ENCODE measurements at regions not wholly inside any gene's neighbourhood (a gene's known extent, or its start where the extent isn't known, plus 50 kb on each side); places are given as distances from the start of the nearest gene placed in this dataset.
"Not testable (repeated sequence)": the region's sequence is repeated elsewhere in the genome, so short reads cannot be mapped to it uniquely, and the experiment has no call there.

- Histone ChIP-seq H3K36me3 (ENCODE audit: control insufficient read depth, insufficient read depth, low read length) (no peaks in the 10 kb centered on the region), H3K4me3 (ENCODE audit: low read length) (no peak overlapping the region), H3K9ac (ENCODE audit: low read length) (no peak overlapping the region), H3K27ac (ENCODE audit: low read depth, low read length) (no peak overlapping the region), H3K27me3 (ENCODE audit: control insufficient read depth, insufficient read depth, low read length) (no peaks in the 10 kb centered on the region), H3K4me1 (ENCODE audit: control insufficient read depth, insufficient read depth, low read length) (peaks cover under 1% of the 10 kb centered on the region)
Measured at GRCh38 chr3:194866236-194866635, 180.6 kb downstream of the FAM43A start.

- H3K9ac ChIP-seq (ENCODE audit: low read length) = no peak overlapping the region
- peaks cover 6% of the 10 kb centered on the region for H3K4me1 ChIP-seq (ENCODE audit: control insufficient read depth, insufficient read depth, low read length)
- no peak overlapping the region for H3K27ac ChIP-seq (ENCODE audit: low read depth, low read length)
- H3K36me3 ChIP-seq (ENCODE audit: control insufficient read depth, insufficient read depth, low read length) = no peaks in the 10 kb centered on the region
- H3K4me3 ChIP-seq (ENCODE audit: low read length) = no peak overlapping the region
- H3K27me3 ChIP-seq (ENCODE audit: control insufficient read depth, insufficient read depth, low read length) = no peaks in the 10 kb centered on the region
Measured at GRCh38 chr3:194867270-194867983, 181.7 kb downstream of the FAM43A start.

GRCh38 chr3:194868831-194869230, 183.1 kb downstream of the FAM43A start:
- H3K36me3 ChIP-seq (ENCODE audit: control insufficient read depth, insufficient read depth, low read length) = no peaks in the 10 kb centered on the region
- peaks cover 6% of the 10 kb centered on the region for H3K4me1 ChIP-seq (ENCODE audit: control insufficient read depth, insufficient read depth, low read length)
- no peak overlapping the region for H3K9ac ChIP-seq (ENCODE audit: low read length)
- H3K27me3 ChIP-seq (ENCODE audit: control insufficient read depth, insufficient read depth, low read length) = no peaks in the 10 kb centered on the region
- H3K27ac ChIP-seq (ENCODE audit: low read depth, low read length) = no peak overlapping the region
- H3K4me3 ChIP-seq (ENCODE audit: low read length) = no peak overlapping the region

- Histone ChIP-seq H3K9ac (ENCODE audit: low read length) (no peak overlapping the region), H3K27ac (ENCODE audit: low read depth, low read length) (no peak overlapping the region), H3K4me1 (ENCODE audit: control insufficient read depth, insufficient read depth, low read length) (peaks cover 6% of the 10 kb centered on the region), H3K27me3 (ENCODE audit: control insufficient read depth, insufficient read depth, low read length) (no peaks in the 10 kb centered on the region), H3K4me3 (ENCODE audit: low read length) (no peak overlapping the region), H3K36me3 (ENCODE audit: control insufficient read depth, insufficient read depth, low read length) (no peaks in the 10 kb centered on the region)
Measured at GRCh38 chr3:194869482-194870169, 183.9 kb downstream of the FAM43A start.

- peaks cover 6% of the 10 kb centered on the region for H3K4me1 ChIP-seq (ENCODE audit: control insufficient read depth, insufficient read depth, low read length)
- H3K36me3 ChIP-seq (ENCODE audit: control insufficient read depth, insufficient read depth, low read length) = no peaks in the 10 kb centered on the region
- H3K9ac ChIP-seq (ENCODE audit: low read length) = no peak overlapping the region
- H3K27ac ChIP-seq (ENCODE audit: low read depth, low read length) = no peak overlapping the region
- H3K4me3 ChIP-seq (ENCODE audit: low read length) = no peak overlapping the region
- no peaks in the 10 kb centered on the region for H3K27me3 ChIP-seq (ENCODE audit: control insufficient read depth, insufficient read depth, low read length)
Measured at GRCh38 chr3:194870394-194871110, 184.9 kb downstream of the FAM43A start.

- no peak overlapping the region for H3K27ac ChIP-seq (ENCODE audit: low read depth, low read length)
- no peak overlapping the region for H3K4me3 ChIP-seq (ENCODE audit: low read length)
- no peaks in the 10 kb centered on the region for H3K27me3 ChIP-seq (ENCODE audit: control insufficient read depth, insufficient read depth, low read length)
- H3K9ac ChIP-seq (ENCODE audit: low read length) = no peak overlapping the region
- H3K4me1 ChIP-seq (ENCODE audit: control insufficient read depth, insufficient read depth, low read length) = peaks cover 6% of the 10 kb centered on the region
- no peaks in the 10 kb centered on the region for H3K36me3 ChIP-seq (ENCODE audit: control insufficient read depth, insufficient read depth, low read length)
Measured at GRCh38 chr3:194871143-194871863, 185.6 kb downstream of the FAM43A start.

GRCh38 chr3:194871864-194872668, 186.4 kb downstream of the FAM43A start:
- Histone ChIP-seq H3K4me3 (ENCODE audit: low read length) (no peak overlapping the region), H3K27ac (ENCODE audit: low read depth, low read length) (no peak overlapping the region), H3K9ac (ENCODE audit: low read length) (no peak overlapping the region), H3K4me1 (ENCODE audit: control insufficient read depth, insufficient read depth, low read length) (peaks cover 6% of the 10 kb centered on the region), H3K36me3 (ENCODE audit: control insufficient read depth, insufficient read depth, low read length) (no peaks in the 10 kb centered on the region), H3K27me3 (ENCODE audit: control insufficient read depth, insufficient read depth, low read length) (no peaks in the 10 kb centered on the region)

GRCh38 chr3:194872669-194872977, 186.9 kb downstream of the FAM43A start:
- Histone ChIP-seq H3K36me3 (ENCODE audit: control insufficient read depth, insufficient read depth, low read length) (no peaks in the 10 kb centered on the region), H3K9ac (ENCODE audit: low read length) (no peak overlapping the region), H3K4me3 (ENCODE audit: low read length) (no peak overlapping the region), H3K4me1 (ENCODE audit: control insufficient read depth, insufficient read depth, low read length) (peaks cover 6% of the 10 kb centered on the region), H3K27ac (ENCODE audit: low read depth, low read length) (no peak overlapping the region), H3K27me3 (ENCODE audit: control insufficient read depth, insufficient read depth, low read length) (no peaks in the 10 kb centered on the region)

GRCh38 chr3:194873474-194873873, 187.8 kb downstream of the FAM43A start:
- not testable (repeated sequence) for H3K36me3 ChIP-seq (ENCODE audit: control insufficient read depth, insufficient read depth, low read length); H3K27me3 ChIP-seq (ENCODE audit: control insufficient read depth, insufficient read depth, low read length); H3K9ac ChIP-seq (ENCODE audit: low read length); H3K27ac ChIP-seq (ENCODE audit: low read depth, low read length); H3K4me1 ChIP-seq (ENCODE audit: control insufficient read depth, insufficient read depth, low read length); H3K4me3 ChIP-seq (ENCODE audit: low read length)

GRCh38 chr3:194874206-194874605, 188.5 kb downstream of the FAM43A start:
- no peak overlapping the region for H3K9ac ChIP-seq (ENCODE audit: low read length)
- H3K4me1 ChIP-seq (ENCODE audit: control insufficient read depth, insufficient read depth, low read length) = peaks cover 6% of the 10 kb centered on the region
- no peak overlapping the region for H3K4me3 ChIP-seq (ENCODE audit: low read length)
- H3K27ac ChIP-seq (ENCODE audit: low read depth, low read length) = no peak overlapping the region
- no peaks in the 10 kb centered on the region for H3K27me3 ChIP-seq (ENCODE audit: control insufficient read depth, insufficient read depth, low read length)
- H3K36me3 ChIP-seq (ENCODE audit: control insufficient read depth, insufficient read depth, low read length) = no peaks in the 10 kb centered on the region

- no peaks in the 10 kb centered on the region for H3K36me3 ChIP-seq (ENCODE audit: control insufficient read depth, insufficient read depth, low read length)
- H3K4me1 ChIP-seq (ENCODE audit: control insufficient read depth, insufficient read depth, low read length) = peaks cover 6% of the 10 kb centered on the region
- H3K9ac ChIP-seq (ENCODE audit: low read length) = no peak overlapping the region
- H3K27ac ChIP-seq (ENCODE audit: low read depth, low read length) = no peak overlapping the region
- no peak overlapping the region for H3K4me3 ChIP-seq (ENCODE audit: low read length)
- H3K27me3 ChIP-seq (ENCODE audit: control insufficient read depth, insufficient read depth, low read length) = no peaks in the 10 kb centered on the region
Measured at GRCh38 chr3:194874783-194875182, 189.1 kb downstream of the FAM43A start.

Data from rectal smooth muscle tissue (tissue), 1 donor.